ENCODE measurements at regions not wholly inside any gene's neighbourhood (a gene's known extent, or its start where the extent isn't known, plus 50 kb on each side); places are given as distances from the start of the nearest gene placed in this dataset.

DNA sequence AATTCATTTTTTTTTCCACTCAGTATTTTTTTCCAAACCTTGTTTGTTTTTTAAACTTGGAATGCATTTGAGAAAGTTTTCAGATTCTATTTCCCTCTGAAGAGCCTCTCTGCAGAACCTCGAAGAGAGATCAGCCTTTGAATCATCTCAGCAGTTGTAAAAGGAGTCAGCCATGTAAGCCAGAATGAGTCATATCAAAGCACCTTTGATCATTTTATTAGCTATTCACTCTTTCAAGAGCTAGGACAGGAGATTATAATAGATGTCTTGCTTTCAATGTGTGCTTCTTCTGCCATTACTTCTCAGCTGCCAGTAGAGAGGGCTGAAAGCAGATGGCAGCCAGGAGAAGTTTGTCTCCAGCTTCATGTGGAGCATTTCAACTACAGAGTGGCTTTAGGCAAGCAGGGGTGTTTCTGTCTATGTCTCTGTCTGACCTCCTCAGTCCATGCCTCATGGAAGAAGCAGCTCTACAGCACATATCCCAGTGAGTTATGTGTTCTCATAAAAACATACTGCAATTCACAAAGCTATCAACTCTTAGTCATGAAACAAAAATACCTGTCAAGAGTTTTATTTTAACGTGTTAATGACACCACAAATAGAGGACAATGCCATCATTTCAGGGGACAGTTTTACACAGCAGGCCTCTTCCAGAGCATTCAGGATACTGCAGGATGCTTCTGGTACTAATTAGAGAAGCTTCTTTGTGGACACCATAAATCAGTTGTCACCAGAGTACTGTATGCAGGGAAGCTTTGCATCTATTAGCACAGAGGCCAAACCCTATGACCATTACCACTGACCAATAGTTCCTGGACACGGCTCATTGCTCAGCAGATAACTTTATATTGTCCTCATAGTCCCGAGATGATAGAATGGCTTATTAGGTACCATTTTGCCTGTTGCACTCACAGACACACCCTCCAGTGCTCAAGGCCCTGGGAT, 94.3 kb downstream of the NHLRC3 start:
- no peak overlapping the region for H3K4me3 ChIP-seq (ENCODE audit: low read depth, low read length)
- no peak for DNase-seq (ENCODE audit: low read depth)
- TF ChIP-seq, protein P1, sequence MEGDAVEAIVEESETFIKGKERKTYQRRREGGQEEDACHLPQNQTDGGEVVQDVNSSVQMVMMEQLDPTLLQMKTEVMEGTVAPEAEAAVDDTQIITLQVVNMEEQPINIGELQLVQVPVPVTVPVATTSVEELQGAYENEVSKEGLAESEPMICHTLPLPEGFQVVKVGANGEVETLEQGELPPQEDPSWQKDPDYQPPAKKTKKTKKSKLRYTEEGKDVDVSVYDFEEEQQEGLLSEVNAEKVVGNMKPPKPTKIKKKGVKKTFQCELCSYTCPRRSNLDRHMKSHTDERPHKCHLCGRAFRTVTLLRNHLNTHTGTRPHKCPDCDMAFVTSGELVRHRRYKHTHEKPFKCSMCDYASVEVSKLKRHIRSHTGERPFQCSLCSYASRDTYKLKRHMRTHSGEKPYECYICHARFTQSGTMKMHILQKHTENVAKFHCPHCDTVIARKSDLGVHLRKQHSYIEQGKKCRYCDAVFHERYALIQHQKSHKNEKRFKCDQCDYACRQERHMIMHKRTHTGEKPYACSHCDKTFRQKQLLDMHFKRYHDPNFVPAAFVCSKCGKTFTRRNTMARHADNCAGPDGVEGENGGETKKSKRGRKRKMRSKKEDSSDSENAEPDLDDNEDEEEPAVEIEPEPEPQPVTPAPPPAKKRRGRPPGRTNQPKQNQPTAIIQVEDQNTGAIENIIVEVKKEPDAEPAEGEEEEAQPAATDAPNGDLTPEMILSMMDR (IDR thresholded peaks at IDR 0.05; ENCODE audit: low read depth, low read length, missing control alignments): no peak

DNA sequence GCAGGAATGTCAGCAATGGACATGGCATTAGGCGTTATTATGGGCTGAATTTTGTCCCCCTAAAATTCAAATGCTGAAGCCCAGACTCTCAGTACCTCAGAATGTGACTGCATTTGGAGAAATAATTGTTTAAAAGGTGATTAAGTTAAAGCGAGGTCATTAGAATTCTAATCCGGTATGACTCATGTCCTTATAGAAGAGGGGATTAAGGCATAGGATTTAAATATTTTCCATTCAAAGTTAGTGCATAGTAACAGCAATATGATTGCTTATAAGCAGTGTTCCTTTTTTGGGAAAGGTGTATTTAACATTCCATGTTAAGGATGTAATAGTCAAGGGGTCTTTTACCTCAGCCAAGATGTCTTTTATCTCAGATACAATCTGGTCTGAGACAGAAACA, 95.5 kb downstream of the NHLRC3 start:
- TF ChIP-seq, protein P1 (IDR thresholded peaks at IDR 0.05; ENCODE audit: low read depth, low read length, missing control alignments): no peak
- no peak for DNase-seq (ENCODE audit: low read depth)
- H3K4me3 ChIP-seq (ENCODE audit: low read depth, low read length): no peak overlapping the region

DNA sequence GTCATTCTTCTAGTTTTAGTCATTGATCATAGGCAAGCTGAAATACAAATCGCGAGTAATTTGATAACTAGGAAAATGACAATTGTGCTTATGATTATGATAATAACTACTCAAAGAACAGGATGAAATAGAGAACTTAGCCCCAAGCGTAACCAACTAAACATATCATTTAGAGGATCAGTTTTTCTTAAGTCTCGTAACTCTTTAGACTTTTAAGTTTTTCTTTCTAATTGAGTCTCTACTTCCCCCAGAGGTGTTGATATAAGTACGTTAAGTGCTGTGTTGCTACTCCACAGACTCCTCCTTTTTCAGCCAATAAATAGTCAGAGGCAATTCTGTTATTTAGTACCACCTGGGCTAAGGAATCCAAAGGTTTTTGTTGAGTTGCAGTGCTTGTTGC, 96.3 kb downstream of the NHLRC3 start:
- no peak overlapping the region for H3K4me3 ChIP-seq (ENCODE audit: low read depth, low read length)
- no peak for DNase-seq (ENCODE audit: low read depth)
- TF ChIP-seq, protein P1 (IDR thresholded peaks at IDR 0.05; ENCODE audit: low read depth, low read length, missing control alignments): no peak

DNA sequence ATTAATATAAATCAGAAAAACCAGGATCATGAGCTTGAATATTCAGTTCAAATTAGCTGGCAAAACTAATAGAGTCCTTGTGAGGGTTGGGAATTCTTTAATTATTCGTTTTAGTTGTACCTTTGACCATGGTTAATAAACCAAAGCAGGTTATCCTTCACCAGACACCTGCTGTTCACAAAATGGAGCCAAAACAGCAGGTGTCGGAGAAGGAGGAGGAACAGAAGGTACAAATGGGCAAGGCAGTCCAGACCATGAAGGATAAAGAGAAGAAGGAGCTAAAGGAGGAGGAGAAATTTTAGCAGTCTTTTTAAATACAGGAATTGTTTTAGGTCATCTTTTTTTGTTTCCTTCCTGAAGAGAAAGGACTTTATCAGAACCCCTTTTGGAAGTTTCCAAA, 106.1 kb downstream of the NHLRC3 start:
- TF ChIP-seq, protein P1 (IDR thresholded peaks at IDR 0.05; ENCODE audit: low read depth, low read length, missing control alignments): no peak
- no peak for DNase-seq (ENCODE audit: low read depth)
- no peak overlapping the region for H3K4me3 ChIP-seq (ENCODE audit: low read depth, low read length)

DNA sequence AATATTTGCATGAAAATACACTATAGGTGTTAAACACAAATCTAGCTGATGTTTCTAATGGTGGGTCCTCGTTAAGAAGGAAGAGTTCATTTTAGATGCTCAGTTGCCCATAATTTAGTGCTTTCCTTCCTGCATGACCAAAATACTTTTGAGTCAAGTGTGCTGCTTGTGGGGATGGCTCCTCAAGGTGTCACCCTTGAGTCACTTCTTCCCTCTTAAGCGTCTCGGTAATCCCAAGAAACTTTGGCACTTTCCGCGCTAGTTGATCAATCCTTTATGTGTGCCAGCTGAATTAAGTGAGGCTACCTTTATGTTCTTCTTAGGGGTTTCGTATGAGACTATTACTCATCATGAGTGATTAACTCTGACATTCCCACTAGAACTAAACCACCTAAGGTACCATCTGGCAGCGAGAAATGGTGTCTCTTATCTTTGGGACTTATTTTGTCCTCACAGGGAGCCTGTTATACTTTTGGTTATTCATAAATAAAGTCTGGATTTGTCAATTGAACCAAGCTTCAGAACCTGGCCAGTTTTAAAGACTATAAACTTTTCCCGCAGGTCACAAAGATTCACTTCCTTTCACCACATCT, 106.8 kb downstream of the NHLRC3 start:
- peak; percentile 8 for DNase-seq (ENCODE audit: low read depth)

GRCh38 chr13:39148513-39148961, 110.3 kb downstream of the NHLRC3 start:
- H3K4me3 ChIP-seq (ENCODE audit: low read depth, low read length): no peak overlapping the region
- TF ChIP-seq, protein P1 (IDR thresholded peaks at IDR 0.05; ENCODE audit: low read depth, low read length, missing control alignments): no peak
- no peak for DNase-seq (ENCODE audit: low read depth)

More for the DNA sequence above, 106.8 kb downstream of the NHLRC3 start:
- TF ChIP-seq, protein P1 (IDR thresholded peaks at IDR 0.05; ENCODE audit: low read depth, low read length, missing control alignments): peak; percentile 78
- no peak overlapping the region for H3K4me3 ChIP-seq (ENCODE audit: low read depth, low read length)

All from GM12864 (cell line).